ENCODE measurements at regions not wholly inside any gene's neighbourhood (a gene's known extent, or its start where the extent isn't known, plus 50 kb on each side); places are given as distances from the start of the nearest gene placed in this dataset.
"Not testable (repeated sequence)": the region's sequence is repeated elsewhere in the genome, so short reads cannot be mapped to it uniquely, and the experiment has no call there.

GRCh38 chr3:127033171-127033570 lies 50.3 kb downstream of the PLXNA1 start:
- DNase-seq = no peak

- DNase-seq = no peak
Observed at GRCh38 chr3:127033786-127034185, 50.9 kb downstream of the PLXNA1 start.

DNA sequence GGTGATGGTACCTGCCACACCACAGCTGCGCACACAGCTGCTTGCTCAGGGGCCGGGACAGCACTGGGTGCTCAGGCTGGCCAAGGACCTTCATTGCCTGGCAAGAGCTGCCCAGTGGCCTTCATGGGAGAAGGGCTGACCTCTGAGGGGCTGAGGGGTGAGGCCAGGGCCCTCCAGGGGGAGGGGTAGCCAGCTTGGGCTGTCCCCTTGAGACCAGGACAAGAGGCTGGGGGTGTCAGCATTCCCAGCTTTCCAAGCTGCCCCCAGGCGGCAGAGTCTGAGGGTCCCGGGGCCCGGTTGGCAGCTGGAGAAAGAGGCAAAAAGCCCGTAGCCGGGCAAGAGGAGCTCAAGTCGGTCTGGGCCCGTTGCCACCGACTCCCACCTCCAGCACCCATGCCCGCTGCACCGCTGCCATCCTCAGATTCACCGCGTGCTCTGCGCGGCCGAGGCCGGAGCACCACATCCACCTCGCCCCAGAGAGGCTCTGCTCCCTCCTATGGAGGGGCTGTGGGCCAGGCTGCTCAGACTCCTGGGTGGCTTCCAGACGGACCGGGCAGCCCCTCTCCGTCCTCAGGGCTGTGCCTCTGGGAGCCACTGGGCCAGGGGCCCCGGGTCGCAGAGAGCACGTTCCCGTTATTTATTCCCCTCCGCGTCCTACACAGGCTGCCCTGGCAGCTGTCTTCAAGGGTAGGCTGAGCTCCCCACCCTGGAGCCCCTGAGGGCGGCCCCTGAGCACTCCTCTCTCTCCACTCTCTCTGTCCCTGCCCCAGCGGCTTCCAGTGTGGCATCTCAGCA lies 51.5 kb downstream of the PLXNA1 start:
- DNase-seq = no peak

DNA sequence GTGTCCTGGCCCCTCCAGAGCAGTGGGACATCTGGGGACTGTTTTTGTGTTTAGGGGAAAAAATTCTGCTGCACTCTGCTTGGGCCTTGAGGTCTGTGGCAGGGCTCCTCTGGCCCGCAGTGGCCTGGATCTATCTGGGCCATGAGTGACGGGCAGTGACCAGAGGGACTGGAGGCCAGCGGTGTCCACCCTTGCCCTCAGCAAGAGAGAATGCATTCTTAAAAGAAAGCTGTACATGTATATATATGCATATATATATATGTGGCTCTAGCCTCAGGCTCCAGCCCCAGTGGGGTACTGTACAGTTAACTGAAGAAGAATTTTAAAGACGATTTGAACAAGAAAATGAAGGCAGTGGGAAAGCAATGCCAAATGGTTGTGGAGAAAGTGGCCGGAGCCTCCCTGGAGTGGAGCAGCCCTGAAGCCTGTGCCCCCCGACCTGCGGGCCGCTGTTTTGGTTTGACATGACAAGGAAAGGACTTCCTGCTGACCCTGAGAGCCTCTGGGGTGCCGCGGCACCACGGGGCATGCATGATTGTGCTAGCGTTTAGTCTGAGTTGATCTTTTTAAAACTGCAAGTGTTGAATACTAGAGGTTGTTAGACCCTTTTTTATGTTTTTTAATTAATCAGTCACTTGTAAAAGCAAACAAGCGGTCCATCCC lies 52.2 kb downstream of the PLXNA1 start:
- no peak for DNase-seq

- peak in 1 of 2 experiments; percentile 14 for DNase-seq
Observed at GRCh38 chr3:127035677-127036076, 52.8 kb downstream of the PLXNA1 start.

DNA sequence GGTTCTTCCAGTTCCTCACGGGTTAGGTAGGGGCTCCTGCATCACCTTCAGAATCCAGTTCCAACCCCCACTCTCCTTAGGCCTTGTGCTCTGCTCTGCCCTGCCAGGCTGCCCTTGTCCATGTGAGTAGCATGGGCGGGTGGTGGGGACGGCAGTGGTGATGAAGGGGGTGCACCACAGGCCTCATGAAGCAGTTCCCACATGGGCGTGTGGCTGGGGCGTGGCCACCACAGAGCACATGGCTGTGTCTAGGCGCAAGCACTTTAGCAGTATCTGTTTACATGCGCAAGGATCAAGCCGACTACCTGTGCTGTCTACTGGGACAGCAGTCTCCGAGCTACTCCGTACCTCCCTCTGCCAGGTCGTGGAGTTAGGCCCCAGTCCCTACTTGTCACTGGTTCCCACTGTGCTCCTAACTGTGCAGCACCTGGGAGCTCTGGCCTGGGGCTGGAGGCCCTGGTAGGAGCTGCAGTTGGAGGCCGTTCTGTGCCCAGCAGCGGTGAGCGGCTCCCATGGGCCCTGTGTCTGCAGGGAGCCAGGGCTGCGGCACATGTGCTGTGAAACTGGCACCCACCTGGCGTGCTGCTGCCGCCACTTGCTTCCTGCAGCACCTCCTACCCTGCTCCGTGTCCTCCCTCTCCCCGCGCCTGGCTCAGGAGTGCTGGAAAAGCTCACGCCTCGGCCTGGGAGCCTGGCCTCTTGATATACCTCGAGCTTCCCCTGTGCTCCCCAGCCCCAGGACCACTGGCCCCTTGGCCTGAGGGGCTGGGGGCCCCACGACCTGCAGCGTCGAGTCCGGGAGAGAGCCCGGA lies 53.5 kb downstream of the PLXNA1 start:
- DNase-seq = peak in 1 of 2 experiments; percentile 14

DNA sequence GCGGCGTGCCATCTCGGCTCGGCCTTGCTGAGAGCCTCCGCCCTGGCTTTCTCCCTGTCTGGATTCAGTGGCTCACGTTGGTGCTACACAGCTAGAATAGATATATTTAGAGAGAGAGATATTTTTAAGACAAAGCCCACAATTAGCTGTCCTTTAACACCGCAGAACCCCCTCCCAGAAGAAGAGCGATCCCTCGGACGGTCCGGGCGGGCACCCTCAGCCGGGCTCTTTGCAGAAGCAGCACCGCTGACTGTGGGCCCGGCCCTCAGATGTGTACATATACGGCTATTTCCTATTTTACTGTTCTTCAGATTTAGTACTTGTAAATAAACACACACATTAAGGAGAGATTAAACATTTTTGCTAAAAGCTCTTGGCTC lies 54.1 kb downstream of the PLXNA1 start:
- no peak for DNase-seq

GRCh38 chr3:127037418-127037841 lies 54.5 kb downstream of the PLXNA1 start:
- peak in 1 of 2 experiments; percentile 50 for DNase-seq

DNA sequence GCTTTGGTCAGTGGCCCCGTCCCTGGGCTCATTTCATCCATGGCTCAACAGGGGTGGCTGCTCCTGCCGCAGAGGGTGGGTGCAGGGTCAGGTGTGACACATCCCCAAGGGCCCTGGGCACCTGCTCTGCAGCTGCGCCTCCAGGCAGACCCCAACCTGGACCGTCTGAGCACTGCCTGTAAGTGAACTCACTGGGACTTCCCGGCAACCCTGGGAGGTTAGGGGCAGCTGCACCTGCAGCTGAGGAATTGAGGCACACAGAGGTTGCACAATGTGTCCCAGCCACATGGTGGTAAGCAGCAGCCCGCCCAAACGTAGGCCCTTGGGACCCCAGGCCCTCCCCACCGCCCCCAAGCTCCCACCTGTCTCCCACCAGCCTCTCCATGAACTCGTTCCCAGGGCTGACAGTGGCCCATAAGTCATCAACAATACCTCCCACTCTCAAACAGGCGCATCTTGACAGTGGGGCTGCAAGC lies 55.1 kb downstream of the PLXNA1 start:
- no peak for DNase-seq

DNA sequence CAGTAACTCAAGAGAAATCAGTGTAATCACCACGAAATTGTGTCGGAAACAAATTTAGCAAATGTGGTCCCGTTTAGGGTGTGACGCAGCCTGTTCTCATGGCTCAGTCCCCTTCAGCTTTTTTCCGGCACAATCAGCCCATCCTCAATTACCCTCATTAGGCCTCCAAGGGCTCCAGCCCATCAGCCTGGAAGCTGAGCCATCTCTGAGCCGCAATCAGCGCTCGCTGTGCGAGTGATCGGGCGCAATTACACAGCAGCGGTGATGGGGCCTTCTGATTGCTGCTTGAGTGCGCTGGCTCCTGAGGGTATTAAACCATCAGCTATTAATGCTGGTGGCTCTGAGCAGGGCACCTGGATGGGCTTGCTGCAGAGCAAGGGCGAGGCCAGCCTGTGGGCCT lies 55.6 kb downstream of the PLXNA1 start:
- DNase-seq = no peak

- no peak for DNase-seq
Observed at GRCh38 chr3:127038923-127039581, 56.1 kb downstream of the PLXNA1 start.

DNA sequence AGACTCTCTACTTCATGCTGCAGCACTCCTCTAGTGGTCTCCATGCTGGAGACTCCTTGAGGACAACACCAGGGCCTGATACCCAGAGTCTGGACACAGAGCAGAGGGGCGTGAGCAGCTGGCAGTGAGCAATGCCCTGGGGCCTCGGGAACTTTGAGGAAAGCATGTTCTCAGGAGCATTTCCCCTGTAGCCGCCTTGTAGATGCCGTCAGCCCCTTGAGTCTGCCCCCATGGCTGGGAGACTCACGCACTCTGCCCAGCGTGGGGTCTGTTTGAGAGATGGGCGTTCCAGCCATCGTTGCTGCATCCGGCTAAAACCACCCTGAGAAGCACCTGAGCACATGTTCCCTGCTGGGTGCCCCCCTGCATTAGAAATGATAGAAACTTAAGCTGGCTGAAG lies 56.8 kb downstream of the PLXNA1 start:
- DNase-seq = no peak

DNA sequence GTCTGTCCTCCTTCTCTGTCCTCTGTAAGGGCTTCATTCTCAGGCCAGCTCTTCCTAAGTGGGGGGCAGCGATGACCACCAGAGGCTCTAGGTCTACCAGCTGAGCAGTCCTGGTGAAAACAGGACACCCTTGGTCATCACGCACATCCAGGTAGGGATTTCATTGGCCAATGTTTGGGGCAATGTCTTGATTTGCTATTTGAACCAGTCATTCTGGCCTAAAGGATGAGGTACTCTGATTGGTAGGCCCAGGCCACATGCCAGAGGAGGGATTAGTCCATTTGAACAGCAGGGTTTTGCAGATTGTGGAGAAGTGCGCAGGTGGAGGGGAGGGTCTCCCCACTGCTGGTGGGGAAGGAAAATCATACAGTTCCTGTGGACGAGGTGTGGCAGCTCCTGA lies 57.3 kb downstream of the PLXNA1 start:
- no peak for DNase-seq

DNA sequence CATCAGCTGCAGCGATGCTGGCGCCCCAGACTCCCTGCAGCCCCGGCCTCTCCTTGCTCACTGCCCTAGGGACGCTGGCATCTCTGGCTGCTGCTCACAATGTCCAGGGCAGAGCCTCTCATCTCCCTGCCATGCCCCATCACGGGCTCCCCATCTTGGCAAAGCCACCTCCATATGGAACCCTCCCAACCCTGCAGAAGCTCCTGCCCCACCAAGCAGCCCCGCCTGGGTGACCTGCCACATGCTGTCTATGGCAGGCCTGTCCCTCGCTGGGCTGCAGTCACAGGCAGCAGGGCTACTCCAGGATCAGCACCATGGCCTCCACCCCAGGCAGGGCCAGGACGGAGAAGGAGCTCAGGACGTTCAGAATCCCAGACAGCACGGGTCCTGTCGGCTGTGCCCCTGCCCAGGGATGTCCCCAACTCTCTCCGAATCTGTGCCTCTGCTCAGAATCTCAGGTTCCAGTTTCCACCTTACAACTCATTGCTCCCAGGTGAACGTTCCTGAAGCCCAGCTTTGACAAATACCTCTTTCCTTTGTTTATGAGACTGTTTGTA lies 58.4 kb downstream of the PLXNA1 start:
- DNase-seq = no peak

DNA sequence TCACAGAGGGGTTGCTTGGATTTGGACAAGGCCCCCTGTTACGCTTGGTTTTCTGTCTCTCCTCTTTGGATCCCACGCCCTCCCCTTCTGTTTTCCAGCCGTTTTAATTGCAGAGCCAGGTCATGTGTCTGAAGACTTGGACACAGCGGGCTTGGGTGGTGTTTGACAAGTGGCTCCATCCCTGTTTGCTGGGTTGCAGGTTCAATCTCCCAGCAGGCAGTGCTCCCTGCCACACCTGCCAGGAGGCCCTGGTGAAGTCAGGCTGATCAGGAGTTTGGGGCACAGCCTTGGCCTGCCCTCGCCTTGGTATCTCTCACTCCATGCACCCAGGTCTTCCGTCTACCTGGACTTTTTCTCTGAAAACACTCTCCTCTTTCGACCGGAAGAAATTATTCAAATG lies 59.0 kb downstream of the PLXNA1 start:
- no peak for DNase-seq

DNA sequence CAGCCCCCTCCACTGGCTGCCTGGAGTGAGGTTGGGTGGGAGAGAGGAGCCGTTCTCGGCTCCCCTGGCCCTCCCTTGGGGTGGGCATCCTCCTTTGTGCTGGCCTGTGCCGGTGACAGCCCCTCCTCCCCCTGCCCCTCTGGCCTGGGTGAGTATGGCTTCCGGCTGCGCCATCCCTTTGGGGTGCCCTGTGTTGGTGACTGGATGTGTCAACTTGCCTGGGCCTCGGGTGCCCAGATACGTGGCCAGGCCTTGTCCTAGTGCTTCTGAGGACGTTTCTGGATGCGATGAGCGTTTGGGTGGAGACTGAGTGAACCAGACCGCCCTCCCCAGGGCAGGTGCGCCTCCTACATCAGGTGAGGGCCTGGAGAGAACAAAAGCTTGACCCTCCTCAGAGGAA lies 59.7 kb downstream of the PLXNA1 start:
- no peak for DNase-seq

- no peak for DNase-seq
Observed at GRCh38 chr3:127043041-127043641, 60.2 kb downstream of the PLXNA1 start.

DNA sequence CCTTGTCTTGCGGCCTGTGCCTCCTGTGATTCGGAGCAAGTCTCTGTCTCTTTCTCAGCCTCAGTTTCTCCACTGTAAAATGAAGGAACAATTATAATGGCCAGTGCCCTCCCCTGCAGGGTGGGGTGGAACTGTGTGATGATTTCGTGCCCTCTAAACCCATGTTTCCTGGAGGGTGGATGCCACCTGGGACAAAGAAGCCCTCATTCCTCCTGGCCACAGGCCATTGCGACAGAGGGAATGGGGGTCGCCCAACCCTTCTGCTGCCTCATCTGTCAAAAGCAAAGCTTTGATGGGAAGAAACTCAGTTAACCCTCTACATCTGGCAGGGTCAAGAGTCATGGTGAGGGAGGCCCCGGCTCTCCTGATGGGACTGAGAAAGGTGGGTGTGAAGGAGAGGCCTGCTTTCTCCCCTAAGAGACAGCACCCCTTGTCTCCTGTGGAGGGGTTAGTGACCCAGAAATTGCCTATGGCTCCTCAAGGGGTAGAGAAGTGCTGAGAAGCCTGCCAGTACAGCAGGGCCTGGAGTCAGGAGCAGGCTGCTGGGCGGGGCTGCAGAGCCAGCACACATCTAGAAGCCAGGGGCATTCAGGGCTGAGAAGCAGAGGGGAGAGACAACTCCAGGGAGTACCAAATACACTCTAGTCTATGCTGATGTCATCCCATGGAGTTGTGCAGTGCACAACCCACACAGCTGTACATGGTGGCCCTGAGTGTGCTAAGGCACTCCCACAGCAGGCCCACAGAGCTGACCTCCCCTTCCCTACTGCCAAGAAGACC lies 61.0 kb downstream of the PLXNA1 start:
- DNase-seq = no peak

- DNase-seq = peak; percentile 68 to 78
Observed at GRCh38 chr3:127044996-127045395, 62.1 kb downstream of the PLXNA1 start.

- DNase-seq = peak; percentile 14 to 49
Observed at GRCh38 chr3:127045435-127046045, 62.6 kb downstream of the PLXNA1 start.

- not testable (repeated sequence) for DNase-seq
Observed at GRCh38 chr3:127046690-127047089, 63.8 kb downstream of the PLXNA1 start.
